ENCODE measurements at regions not wholly inside any gene's neighbourhood (a gene's known extent, or its start where the extent isn't known, plus 50 kb on each side); places are given as distances from the start of the nearest gene placed in this dataset.

GRCh38 chr3:147324356-147324755, 82.0 kb downstream of the ZIC4 start:
- no peak for DNase-seq
- Histone ChIP-seq H3F3A (replicated peaks; ENCODE audit: insufficient read depth) (no peaks in the 10 kb centered on the region), H3K27me3 (ENCODE audit: insufficient read depth) (no peaks in the 10 kb centered on the region), H3K36me3 (replicated peaks in 1 of 2; ENCODE audit: control insufficient read depth in 1 of 2, insufficient read depth in 2 of 2, low read length in 1 of 2) (no peaks in the 10 kb centered on the region), H3K4me2 (no peak overlapping the region), H3K9ac (no peak overlapping the region), H3K9me2 (no peaks in the 10 kb centered on the region), H3K9me3 (no peaks in the 10 kb centered on the region), H3K4me1 (ENCODE audit: control insufficient read depth in 1 of 2, insufficient read depth in 2 of 2, low read depth in 1 of 2, low read length in 1 of 2) (no peaks in the 10 kb centered on the region), H3K79me2 (ENCODE audit: insufficient read depth) (no peaks in the 10 kb centered on the region), H3K4me3 (ENCODE audit: low read depth in 2 of 2, low read length in 1 of 2) (no peak overlapping the region), H3K27ac (ENCODE audit: low read depth in 2 of 2, low read length in 1 of 2) (no peak overlapping the region), H2AFZ (ENCODE audit: low read depth) (no peak overlapping the region), H4K20me1 (ENCODE audit: insufficient read depth) (no peaks in the 10 kb centered on the region)
- CTCF ChIA-PET: interaction anchor here (1.2 kb wide), 1 partner anchor 38 kb away, joined by 3 read pairs; no protein-coding TSS in a partner anchor
- POLR2A ChIA-PET: no interaction called here
- TF ChIP-seq PBX3 (IDR thresholded peaks at IDR 0.05): no peak
- no peak for TF ChIP-seq GABPA (IDR thresholded peaks at IDR 0.05; ENCODE audit: low read depth)
- TF ChIP-seq MXI1 (IDR thresholded peaks at IDR 0.05; ENCODE audit: low read depth, low read length): no peak
- no peak for TF ChIP-seq MEF2A (IDR thresholded peaks at IDR 0.05; ENCODE audit: borderline replicate concordance, low read depth)
- no peak for TF ChIP-seq GATA2 (CRISPR knock-in tag; IDR thresholded peaks at IDR 0.05)
- TF ChIP-seq CHD2 (IDR thresholded peaks at IDR 0.05; ENCODE audit: low read length, partially characterized antibody): no peak
- no peak for TF ChIP-seq RXRA (IDR thresholded peaks at IDR 0.05; ENCODE audit: borderline replicate concordance, low read depth)
- TF ChIP-seq, protein P1, sequence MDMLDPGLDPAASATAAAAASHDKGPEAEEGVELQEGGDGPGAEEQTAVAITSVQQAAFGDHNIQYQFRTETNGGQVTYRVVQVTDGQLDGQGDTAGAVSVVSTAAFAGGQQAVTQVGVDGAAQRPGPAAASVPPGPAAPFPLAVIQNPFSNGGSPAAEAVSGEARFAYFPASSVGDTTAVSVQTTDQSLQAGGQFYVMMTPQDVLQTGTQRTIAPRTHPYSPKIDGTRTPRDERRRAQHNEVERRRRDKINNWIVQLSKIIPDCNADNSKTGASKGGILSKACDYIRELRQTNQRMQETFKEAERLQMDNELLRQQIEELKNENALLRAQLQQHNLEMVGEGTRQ (IDR thresholded peaks at IDR 0.05; ENCODE audit: borderline replicate concordance, low read depth, low read length): no peak
- TF ChIP-seq RFX5 (IDR thresholded peaks at IDR 0.05; ENCODE audit: low read length): no peak
- TF ChIP-seq YY1 (IDR thresholded peaks at IDR 0.05; ENCODE audit: low read depth): no peak
- no peak for TF ChIP-seq NRF1 (IDR thresholded peaks at IDR 0.05; ENCODE audit: low read depth, low read length)
- no peak for TF ChIP-seq CTCF (IDR thresholded peaks at IDR 0.05)
- no peak for TF ChIP-seq ELF1 (IDR thresholded peaks at IDR 0.05)
- TF ChIP-seq SIN3A (IDR thresholded peaks at IDR 0.05; ENCODE audit: borderline replicate concordance, low read depth, low read length): no peak
- no peak for TF ChIP-seq SMC3 (IDR thresholded peaks at IDR 0.05; ENCODE audit: low read depth, low read length)
- no peak for TF ChIP-seq FOXJ3 (CRISPR knock-in tag; IDR thresholded peaks at IDR 0.05)
- no peak for TF ChIP-seq RCOR1 (IDR thresholded peaks at IDR 0.05; ENCODE audit: low read length)
- TF ChIP-seq USF1 (IDR thresholded peaks at IDR 0.05; ENCODE audit: borderline replicate concordance, low read depth): no peak
- no peak for TF ChIP-seq POLR2AphosphoS5 (IDR thresholded peaks at IDR 0.05; ENCODE audit: low read depth, low read length)

Measured in SK-N-SH (cell line).